ACHN (cell line): ENCODE measurements at regions not wholly inside any gene's neighbourhood (a gene's known extent, or its start where the extent isn't known, plus 50 kb on each side); places are given as distances from the start of the nearest gene placed in this dataset.

ENCODE experiments used
- DNase-seq: peaks from one replicate; pipeline ENCODE4 v3.0.0-alpha.2; 2015
- in situ Hi-C: cut with HindIII; loops from 2 replicates; pipeline ENCODE4 v1.10.0; 2017; ENCODE audit warnings: low sequenced_read_pairs, low pct_ligation_motif_present, low pct_unique_long_range_greater_than_20kb

DNA sequence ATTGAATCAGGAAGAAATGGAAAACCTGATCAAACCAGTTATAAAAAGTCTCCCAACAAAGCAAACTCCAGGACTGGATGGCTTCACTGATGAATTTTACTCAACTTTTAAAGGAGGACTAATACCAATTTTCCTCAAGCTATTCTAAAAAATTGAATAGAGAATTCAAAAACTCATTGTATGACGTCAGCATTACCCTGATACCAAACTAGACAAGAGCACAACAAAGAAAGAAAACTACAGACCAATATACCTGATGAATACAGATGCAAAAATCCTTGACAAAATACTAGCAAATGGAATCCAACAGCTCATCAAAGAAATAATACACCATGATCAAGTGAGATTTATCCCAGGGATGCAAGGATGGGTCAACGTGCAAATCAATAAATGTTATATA is 172.9 kb downstream of the FNDC1 start:
- in situ Hi-C loops: no loop called here
- DNase-seq: no peak

GRCh38 chr6:159334068-159334467 is 164.9 kb downstream of the FNDC1 start:
- no peak for DNase-seq
- in situ Hi-C loops: no loop called here

DNA sequence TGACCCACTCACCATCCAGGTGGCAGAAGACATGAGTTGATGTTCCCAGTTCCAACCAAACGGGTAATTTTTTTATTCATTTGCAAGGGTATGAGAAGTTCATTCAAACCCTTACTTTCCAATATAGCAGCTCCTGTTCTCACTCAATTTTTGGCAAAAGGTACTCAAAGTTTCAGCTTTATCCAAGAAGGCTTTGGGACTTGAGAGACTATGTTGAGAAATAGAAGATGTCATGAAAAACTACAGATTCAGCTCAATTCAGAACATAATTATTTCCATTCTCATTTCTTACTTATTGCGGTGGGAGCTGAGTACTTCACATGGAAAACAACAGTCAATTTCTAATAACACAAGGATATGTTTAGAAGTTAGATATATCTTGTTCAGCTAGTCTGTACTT is 162.3 kb downstream of the FNDC1 start:
- in situ Hi-C loops: no loop called here

GRCh38 chr6:159329081-159329480 is 159.9 kb downstream of the FNDC1 start:
- in situ Hi-C loops: no loop called here
- no peak for DNase-seq

More for the DNA sequence above, 162.3 kb downstream of the FNDC1 start:
- DNase-seq: no peak

DNA sequence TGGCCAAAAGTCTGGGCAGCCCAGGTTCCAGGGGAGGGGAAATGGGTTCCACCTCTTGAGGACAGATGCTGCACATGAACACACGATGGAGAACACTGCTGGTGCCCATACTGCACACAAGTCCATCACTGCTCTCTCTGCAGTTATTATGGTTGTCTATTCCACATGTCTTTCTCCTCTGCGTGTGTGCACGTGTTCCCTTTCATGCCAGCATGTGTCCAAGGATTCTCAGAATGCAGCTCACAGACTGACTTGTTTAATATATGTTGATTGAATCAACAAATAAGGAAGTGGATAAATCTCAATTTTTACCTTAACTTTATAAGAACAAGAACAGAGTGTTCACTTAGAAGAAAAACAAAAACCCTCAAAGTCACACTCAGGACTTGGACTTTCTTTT is 158.9 kb downstream of the FNDC1 start:
- in situ Hi-C loops: no loop called here
- no peak for DNase-seq

GRCh38 chr6:159325476-159325875 is 156.3 kb downstream of the FNDC1 start:
- in situ Hi-C loops: no loop called here
- no peak for DNase-seq

DNA sequence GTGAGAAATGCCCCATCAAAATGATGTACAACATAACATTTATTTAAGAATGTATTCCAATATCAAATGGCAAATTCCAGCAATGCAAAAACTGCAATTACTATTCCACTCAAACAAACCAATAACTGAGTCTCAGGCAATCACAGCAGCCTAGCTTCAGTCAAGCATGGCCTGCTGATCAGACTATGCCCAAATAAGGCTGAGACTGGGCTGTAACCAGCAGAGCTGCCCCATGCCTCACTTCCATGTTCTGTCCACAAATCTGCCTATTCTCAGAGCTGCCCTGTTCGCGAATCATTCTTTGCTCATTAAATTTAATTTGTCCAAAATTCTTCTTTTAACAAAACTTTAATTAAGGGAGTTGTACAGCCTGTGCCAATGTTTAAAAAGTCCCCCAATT is 155.4 kb downstream of the FNDC1 start:
- in situ Hi-C loops: no loop called here
- DNase-seq: no peak
